Kidney capillary endothelial cell (primary cell): ENCODE measurements at regions not wholly inside any gene's neighbourhood (a gene's known extent, or its start where the extent isn't known, plus 50 kb on each side); places are given as distances from the start of the nearest gene placed in this dataset.
"Not testable (repeated sequence)": the region's sequence is repeated elsewhere in the genome, so short reads cannot be mapped to it uniquely, and the experiment has no call there.

Experiments
- DNase-seq: peaks from one replicate; pipeline ENCODE4 v3.0.0-alpha.2; 2018; ENCODE audit warnings: low spot score

DNA sequence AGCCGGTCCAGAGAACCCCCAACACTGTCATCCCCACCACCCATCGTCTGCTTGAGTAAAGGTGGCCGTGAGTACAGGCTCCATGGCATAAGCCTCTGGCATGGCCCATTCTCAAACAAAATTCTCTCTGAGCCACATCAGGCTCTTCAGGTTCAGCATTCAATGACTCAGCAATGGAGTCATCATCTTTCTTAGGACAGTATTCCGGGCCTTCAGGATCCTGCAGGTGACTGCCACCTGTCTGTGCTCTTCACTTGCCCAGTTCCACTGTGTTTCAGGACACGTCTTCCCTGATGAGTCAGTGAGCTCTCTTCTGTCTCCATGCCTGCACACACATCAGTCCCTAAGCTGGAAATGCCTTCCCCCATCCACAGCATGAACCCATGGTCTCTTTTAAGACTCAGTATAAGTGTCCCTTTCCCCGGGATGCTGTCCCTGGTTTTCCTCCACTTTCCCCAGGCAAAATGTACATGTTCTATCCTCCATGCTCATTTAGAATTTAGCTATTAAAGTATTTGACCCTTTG is 81.1 kb upstream of the FGGY start:
- no peak for DNase-seq

DNA sequence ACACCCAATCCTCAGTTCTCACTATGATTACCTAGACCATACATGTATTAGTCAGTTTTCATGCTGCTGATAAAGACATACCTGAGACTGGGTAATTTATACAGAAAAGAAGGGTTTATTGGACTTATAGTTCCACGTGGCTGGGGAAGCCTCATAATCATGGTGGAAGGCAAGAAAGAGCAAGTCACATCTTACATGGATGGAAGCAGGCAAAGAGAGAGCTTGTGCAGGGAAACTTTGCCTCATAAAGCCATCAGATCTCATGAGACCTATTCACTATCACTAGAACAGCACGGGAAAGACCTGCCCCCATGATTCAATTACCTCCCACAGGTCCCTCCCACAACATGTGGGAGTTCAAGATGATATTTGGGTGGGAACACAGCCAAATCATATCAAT is 79.5 kb upstream of the FGGY start:
- DNase-seq, result not testable (repeated sequence)

DNA sequence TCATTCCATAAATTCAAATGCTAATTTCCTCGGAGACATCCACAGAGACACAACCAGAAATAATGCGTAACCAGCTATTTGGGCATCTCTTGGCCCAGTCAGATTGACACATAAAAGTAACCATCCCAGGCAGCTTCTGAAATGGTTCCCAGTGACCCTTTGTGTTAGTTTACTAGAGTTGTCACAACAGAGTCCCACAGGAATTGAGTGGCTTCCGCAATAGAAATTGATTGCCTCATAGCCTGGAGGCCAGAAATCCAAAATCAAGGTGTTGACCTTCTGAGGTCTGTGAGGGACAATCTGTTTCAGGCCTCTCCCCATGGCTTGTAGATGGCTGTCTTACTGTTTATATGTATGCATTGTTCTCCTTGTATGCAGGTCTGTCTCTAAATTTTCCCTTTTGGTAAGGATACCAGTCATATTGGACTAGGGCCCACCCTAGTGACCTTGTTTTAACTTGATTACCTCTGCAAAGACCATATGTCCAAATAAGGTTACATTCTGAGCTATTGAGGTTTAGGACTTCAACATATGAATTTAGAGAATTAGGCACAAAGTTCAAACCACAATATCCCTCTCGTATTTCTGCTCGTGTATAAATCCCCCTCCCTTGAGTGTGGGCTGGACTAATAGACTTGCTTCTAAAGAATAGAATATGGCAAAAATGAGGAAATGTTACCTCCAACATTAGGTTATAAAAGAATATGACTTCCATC is 78.2 kb upstream of the FGGY start:
- no peak for DNase-seq

DNA sequence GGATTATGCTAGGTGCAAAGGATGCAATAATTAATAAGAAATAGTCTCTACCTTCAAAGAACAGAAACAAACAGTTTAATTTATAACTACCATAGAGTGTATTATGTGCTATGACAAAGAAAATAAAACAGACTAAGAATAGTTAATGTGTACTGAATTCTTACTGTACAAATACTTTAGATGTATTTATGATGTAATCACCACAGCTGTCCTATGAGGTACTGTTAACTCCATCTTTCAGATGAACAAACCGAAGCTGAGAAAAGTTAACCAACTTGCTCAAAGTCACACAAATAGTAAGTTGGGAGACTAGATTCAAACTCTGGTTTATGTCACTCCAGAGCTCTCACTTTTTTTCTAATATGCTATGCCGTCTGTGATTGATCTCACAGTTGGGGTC is 77.0 kb upstream of the FGGY start:
- no peak for DNase-seq

DNA sequence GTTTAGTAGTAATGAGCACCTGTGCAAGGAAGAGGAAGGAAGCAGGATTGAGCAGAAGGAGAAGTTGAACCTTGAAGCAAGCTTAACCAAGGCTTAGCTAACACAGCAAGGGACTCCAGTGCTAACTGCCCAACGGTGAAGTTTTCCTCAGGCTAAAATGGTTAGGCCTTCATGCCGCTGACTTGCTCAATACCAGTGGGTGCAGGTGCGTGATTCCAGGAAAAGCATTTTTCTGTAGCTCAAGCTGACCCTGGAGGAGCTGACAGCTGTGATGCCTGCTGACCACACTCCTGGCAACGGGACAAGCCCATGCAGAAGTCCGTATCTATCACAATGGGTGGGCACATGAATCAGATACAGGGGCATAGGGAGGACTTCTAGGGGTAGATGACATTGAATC is 76.5 kb upstream of the FGGY start:
- DNase-seq, result no peak

DNA sequence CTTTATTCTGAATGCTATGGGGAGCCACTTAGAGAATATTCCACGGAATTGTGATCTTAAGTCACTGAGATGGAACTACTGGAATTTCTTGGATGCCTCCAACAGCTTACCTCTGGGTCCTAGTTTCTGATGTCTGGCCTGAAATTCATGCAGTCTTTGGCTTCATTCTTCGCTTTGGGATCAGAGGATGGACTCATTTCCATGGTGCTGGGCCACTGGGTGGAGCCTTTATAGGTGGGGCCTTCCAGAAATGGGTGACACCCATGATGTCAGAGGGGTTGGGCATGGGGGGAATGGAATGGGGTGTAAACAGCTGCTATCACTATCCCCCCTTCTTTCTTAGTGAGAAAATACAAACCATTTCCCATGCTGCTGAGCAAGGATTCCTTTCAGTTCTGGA is 73.7 kb upstream of the FGGY start:
- DNase-seq, result no peak

DNA sequence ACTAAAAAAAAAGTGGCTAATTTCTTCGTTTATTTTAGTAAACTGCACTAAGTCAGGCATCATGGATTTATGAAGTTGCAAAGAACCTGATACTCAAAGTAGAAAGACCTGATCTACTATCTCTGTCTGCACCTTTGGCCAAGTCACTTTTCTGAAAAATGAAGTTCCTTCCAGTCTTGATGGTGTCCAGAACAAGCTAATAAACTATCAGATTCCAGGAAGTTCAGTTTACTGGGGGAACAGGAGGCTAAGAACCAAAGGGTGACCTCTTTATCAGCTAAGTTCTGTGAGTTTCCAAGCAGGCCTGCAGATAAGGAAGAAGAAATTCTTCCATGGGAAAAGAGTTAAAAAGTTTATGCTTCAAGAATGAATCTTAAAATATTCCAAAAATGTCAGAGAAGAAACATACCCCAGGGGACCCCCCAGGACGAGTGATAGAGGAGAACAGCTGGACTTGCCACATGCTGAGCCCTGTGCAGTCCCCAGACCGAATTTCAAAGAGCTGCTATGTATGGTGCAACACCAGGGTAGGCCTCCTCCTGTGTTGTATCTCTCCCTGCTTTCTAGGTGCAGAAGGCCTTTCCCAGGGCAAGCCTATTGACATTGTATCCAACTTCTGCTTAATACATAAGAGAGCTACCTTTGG is 72.8 kb upstream of the FGGY start:
- no peak for DNase-seq

DNA sequence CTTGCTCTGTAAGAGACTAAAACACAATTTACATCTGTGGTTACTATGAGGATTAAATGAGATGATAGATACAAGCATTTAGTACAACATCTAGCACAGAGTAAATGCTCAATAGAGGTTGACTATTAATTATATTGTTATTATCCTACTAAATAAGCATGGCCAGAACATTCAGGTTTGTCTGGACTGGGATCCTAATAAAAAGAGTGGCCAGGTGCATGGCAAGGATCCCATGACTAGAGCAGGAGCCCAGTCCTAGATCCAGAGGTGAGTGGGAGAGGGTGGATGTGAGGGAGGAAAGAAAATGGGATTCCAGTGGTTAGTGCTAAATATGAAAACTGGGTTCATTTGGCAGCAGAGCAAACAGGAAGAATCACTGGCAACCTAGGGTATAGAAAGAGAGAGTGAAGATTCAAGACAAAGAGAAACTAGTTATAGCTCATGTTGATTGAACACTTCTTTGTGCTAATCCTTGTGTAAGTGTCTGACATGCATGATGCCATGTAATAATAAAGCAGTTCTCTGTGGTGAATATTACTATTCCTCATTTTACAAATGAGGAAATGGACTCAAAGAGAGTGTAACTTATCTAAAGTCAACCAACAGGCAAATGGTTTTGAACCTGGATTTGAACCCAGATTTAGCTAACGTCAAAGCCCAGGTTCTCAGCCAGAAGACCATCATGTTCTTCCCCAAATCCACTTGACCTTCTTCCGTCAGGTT is 71.1 kb upstream of the FGGY start:
- no peak for DNase-seq

DNA sequence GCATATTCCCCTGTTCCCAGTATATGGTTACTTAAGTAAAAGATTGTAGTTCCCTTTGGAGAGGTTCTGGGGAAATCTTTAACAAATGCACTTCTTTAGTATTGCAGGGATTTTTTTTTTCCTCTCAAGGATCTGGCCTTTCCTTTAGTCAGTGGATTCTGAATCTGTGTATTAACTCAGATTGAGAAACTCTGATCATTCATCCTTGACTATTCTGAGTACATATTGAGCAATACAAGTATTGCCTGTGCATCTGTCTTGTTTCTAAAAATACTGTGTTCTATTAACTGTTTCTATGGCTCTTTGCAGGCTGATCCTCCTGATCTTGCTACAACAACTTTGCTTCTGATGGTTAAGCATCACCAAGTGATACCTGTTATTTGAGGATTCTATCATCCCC is 67.8 kb upstream of the FGGY start:
- DNase-seq, result no peak

DNA sequence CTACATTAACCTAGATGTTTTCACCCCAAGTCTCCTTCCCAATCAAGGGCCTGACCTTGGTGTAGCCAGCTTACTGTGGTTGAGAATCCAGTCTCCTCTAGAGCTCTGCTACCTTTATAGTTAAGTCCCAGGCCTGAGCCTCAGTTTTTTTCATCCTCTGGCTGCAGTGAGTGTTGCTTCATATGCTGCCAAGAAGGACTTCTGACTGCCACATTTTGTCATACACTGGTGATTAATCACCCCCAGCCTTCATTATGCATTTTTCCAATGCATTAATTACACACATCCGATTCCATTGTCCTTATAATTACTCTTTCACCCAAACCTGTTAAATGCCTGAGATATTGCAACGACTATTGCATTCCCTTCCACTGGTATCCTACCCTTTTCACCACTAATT is 66.3 kb upstream of the FGGY start:
- DNase-seq, result no peak

DNA sequence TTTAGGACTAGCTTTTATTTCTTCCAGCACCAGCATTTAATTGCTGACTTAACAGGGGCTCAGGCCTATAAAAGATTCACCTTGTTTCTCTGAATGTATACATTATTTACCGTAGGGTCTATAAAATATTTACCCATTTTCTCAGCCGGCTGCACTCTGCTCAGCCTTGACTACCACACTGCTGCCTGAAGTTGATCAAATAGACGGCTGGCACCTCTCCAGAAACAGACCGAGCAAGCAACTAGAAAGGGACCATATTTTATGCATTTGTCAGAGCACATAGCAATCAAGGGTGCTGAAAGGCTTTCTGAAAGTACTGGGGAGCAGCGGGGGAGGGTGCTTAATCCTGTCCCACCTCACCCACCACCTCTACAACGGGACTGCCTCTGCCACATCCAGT is 64.7 kb upstream of the FGGY start:
- DNase-seq, result no peak

DNA sequence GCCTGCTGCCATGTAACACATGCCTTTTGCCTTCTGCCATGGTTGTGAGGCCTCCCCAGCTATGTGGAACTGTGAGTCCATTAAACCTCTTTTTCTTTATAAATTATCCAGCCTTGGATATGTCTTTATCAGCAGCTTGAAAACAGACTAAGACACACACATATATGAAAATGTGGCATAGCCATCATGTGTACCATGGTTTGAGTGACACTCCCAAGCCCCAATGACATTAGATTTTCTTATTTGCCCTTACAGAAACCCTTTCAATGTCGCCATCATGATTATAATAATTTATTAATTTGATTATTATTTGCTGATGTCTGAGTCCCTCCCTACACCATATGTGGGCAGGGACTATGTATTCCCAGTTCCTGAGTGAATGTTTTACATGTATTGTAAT is 63.5 kb upstream of the FGGY start:
- no peak for DNase-seq

DNA sequence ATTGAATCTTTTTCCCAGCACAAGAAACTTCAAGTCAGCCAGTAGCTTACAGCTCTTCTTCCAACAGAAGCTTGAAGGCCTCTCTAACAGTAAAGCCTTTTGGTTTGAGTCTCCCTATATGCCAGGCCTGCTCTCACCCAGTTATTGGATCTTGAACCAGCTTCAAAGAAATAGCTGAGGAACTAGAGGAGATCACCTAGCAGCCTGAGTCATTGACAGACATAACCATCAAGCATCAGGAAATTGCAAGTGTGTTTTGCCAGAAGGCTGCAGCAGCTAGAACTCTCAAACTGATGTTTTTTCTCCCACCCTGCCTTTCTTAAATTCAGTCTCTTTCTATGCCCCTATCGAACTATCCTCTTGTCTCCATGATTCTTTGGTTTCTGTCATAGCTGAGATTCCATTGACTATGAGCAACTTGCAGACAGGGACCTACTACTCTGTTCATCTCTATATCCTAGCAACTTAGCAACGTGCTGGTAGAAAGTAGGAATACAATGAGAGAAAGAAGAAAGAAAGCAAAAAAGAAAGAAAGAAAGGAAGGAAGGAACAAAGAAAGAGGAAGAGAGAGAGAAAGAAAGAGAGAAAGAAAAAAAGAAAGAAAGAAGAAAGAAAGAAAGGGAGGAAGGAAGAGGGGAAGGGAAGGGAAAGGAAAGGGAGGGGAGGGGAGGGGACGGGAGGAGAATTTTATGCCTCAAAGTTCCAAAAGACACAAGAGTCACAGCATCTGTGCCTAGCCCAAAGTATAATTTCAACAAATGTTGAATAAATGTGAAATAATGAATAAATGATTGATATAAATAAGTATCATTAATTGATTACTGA is 60.0 kb upstream of the FGGY start:
- no peak for DNase-seq

DNA sequence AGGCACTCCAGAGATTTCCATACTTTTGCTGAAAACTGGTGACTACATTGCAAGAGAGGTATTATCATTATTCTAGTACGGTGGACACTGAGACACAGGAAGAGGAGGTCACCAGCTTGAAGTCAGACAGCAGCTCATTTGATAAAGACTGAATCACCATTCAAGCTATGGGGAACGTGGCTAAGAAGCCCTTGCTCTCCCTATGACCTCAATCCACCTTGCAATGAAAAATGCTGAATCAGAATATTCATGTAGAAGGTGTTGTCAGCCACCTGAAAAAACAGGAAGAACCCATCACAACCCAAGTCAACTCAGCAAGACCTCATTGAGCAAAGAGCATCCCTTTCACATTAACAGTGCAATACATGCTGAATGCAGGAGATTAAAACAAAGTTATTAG is 59.0 kb upstream of the FGGY start:
- peak; percentile 47 for DNase-seq

DNA sequence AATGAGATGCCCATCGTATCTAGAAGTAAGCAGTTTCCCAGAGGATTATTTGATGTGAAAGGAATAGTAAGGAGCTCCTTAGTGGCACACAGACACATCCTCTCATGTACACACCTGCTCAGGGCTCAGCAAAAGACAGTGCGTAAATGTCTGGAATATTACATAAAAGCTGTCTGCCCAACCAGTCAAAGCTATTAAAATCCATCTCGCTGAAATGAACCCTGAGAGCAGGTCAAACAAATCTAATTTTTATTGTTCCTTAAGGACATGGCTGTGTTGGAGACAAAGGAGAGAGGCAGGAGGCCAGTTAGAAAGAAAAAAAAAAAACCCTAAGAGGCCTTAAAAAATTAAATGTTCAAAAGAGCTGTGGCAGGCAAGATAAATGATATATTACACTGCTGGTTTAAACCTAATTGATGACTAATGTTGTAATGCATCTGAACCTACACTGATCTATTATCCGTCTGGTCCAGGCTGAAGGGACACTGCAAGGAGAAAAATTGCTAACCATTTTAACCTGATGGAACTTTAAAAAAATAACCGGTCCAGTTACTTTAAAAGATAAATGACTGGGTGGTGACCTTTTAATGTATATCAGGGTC is 58.5 kb upstream of the FGGY start:
- DNase-seq, result no peak

DNA sequence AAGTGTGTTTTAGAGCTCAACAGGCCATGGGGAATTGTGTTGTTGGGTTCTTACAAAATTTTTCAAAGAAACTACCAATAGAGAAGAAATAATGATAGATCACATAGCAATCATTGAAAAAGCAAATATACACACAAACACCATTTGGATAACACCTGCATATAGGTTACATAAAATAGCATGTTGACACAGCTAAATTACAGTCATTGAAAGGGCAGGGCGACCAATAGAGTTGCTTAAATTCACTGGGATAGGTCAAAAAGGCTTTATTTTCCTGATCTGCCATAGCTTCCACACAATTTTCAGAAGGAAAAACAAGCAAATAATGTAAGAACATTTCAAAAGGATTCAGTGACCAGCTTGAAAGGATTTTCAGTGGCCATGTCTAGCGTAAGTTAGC is 57.9 kb upstream of the FGGY start:
- DNase-seq, result no peak

DNA sequence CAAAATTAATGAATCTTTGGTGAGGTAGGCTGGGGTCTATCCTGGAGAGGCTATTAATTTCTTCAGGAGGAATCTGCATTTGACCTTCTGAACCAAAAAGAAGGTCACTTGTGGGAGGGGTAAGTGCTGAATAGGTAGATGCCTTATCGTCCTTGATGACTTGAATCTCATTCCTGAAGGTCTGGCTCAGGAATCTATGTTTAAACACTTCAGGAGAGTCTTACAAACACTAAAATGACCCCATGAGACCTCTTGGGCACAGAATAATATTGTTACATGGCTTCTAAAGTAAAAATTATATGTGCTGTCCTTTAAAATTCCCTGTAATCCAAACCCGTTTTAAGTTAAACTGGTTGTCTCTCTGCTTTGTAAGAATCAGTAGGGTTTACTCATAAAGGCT is 55.0 kb upstream of the FGGY start:
- DNase-seq, result no peak

DNA sequence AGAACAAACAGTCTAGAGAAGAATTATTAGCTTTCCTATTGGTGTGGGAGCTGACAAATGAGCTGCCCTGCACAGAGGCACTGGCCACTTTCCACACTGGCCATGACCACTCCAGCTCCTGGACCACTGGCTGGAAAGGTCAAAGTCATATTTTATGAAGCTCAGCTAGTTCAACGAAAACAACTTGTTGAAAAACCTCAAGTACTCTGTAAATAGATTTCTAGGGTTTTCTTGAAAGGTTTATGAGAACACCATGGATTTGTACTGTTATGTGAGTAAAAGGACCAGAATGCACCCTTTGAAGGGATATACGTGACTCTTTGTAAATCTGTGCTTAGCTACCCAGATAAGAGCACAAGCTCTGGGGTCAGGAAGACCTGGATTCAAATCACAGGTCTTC is 54.5 kb upstream of the FGGY start:
- DNase-seq, result no peak

DNA sequence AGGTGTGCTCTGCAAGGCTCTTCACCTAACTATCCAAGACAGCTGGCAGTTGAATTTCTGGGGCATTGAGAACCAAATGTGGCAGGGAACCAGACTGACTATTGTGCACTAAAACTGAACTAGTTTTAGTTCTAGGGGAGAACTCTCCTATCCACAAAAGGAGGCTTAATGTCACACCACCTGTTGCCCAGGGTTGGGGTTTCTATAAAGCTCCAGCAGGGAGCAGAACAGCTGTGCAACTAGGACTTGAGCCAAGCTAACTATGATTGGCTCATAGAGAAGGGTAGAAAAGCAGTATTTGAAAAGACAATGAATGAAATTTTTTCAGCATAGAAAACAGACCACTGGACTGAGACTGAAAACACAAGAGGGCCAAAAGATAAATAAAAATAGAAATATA is 53.3 kb upstream of the FGGY start:
- no peak for DNase-seq

DNA sequence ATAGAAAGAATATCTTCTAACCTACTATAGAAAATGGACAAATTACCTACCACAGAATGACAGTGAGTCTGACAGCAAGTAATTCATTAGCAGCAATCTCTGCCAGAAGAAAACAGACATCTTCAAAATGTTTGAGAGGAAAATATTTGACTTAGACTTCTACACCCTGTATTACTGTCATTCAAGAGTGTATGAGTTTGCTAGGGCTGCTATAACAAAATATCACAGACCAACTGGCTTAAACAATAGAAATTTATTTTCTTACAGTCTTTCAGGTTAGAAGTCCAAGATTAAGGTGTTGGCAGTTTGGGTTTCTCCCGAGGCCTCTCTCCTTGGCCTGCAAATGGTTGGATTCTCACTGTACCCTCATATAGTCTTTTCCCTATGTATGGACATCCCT is 52.9 kb upstream of the FGGY start:
- DNase-seq, result no peak

DNA sequence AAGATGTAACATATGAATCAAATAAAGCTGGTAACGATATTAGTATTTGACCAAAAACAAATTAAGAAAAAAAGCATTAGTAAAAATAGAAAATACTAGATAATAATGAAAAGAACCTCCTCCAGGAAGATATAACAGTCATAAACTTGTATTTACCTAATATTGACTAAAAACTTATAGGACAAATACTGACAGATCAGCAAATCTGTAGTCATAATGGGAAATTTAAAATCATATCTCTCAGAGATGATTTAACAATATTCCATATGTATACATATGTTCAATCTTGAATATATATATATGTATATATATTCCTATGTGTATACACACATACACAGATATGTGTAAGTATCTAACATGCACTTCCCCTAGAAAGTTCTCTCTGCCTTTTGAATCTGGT is 52.0 kb upstream of the FGGY start:
- no peak for DNase-seq
